Activated CD4-positive, alpha-beta T cell treated with anti-CD3 and anti-CD28 coated beads, Interleukin-2, amount 10 ng/mL, durations not matched to agents 7 days and 5 days (primary cell): ENCODE measurements at regions not wholly inside any gene's neighbourhood (a gene's known extent, or its start where the extent isn't known, plus 50 kb on each side); places are given as distances from the start of the nearest gene placed in this dataset.
A peak's percentile ranks its signal among the peaks of the same experiment; 100 is the strongest.

Source experiments
- CTCF ChIA-PET: fragments of 350-600 bp; sonication (Branson Sonifier 250); formaldehyde crosslinking; loops from one replicate; lab custom pipeline; 2021; ENCODE audit warnings: antibody characterized with exemption; lab: Charles Lee
- POLR2A ChIA-PET: fragments of 350-600 bp; sonication (Branson Sonifier 250); formaldehyde crosslinking; loops from one replicate; lab custom pipeline; 2021; ENCODE audit warnings: antibody characterized with exemption; lab: Charles Lee
- DNase-seq: peaks from one replicate; pipeline ENCODE4 v3.0.0-alpha.2; 2020
- H3K27ac Mint-ChIP-seq: one replicate; pipeline ENCODE4 v1.8.0; 2021; ENCODE audit warnings: mild to moderate bottlenecking, moderate library complexity, mixed read lengths
- H3K27me3 Mint-ChIP-seq: one replicate; pipeline ENCODE4 v1.8.0; 2021; ENCODE audit warnings: mixed read lengths
- H3K36me3 Mint-ChIP-seq: one replicate; pipeline ENCODE4 v1.8.0; 2021; ENCODE audit warnings: low read depth, mixed read lengths
- H3K4me1 Mint-ChIP-seq: one replicate; pipeline ENCODE4 v1.8.0; 2021; ENCODE audit warnings: mixed read lengths
- H3K4me3 Mint-ChIP-seq: one replicate; pipeline ENCODE4 v1.8.0; 2021; ENCODE audit warnings: mild to moderate bottlenecking, moderate library complexity, mixed read lengths
- H3K9me3 Mint-ChIP-seq: one replicate; pipeline ENCODE4 v1.8.0; 2021; ENCODE audit warnings: mixed read lengths

DNA sequence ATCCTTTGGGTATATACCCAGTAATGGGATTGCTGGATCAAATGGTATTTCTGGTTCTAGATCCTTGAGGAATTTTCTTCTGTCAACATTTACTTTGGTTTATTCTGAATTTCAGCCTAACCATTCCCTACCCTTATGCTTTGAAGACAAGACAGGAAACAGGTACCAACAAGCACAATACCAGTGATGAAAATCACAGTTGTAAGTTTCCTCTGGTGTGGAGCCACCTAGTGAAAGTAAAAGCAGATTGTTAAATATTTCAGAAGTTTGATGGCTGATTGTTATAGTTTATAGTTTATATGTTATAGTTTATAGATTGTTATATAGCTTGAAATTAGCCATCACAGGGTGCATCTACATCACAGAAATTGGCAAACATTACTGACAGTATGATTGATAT, 104.5 kb upstream of the AGA start:
- POLR2A ChIA-PET, result no interaction called here
- Mint-ChIP-seq H3K4me3 (no peak overlapping the region), H3K27ac (no peak overlapping the region), H3K9me3 (no peaks in the 10 kb centered on the region), H3K36me3 (no peaks in the 10 kb centered on the region), H3K4me1 (peaks cover 3% of the 10 kb centered on the region), H3K27me3 (no peaks in the 10 kb centered on the region)
- DNase-seq, result no peak
- CTCF ChIA-PET, result no interaction called here

DNA sequence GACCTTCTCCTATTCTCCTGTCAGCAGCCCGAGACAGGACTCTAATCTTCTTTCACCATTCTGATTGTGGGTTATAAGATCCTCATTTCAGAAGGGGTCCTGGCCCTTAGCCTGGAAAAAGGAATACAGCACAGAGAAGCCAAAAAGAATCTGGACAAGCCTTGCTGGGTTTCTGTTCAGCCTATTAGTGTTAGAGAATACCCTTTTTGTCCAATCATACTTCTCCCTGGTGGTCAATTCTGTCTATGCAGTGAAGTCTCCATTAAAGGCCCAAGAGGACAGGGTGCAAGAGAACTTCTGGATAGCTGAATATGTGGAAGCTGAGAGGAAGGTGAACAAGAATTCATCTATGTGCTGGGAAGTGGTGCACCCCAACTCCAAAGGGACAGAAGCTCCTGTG, 105.7 kb upstream of the AGA start:
- DNase-seq, result no peak
- no peaks in the 10 kb centered on the region for H3K27me3 Mint-ChIP-seq
- H3K4me3 Mint-ChIP-seq, result no peak overlapping the region
- CTCF ChIA-PET, result no interaction called here
- H3K4me1 Mint-ChIP-seq, result peaks cover 3% of the 10 kb centered on the region
- no peaks in the 10 kb centered on the region for H3K36me3 Mint-ChIP-seq
- no peaks in the 10 kb centered on the region for H3K9me3 Mint-ChIP-seq
- POLR2A ChIA-PET, result no interaction called here
- no peak overlapping the region for H3K27ac Mint-ChIP-seq

DNA sequence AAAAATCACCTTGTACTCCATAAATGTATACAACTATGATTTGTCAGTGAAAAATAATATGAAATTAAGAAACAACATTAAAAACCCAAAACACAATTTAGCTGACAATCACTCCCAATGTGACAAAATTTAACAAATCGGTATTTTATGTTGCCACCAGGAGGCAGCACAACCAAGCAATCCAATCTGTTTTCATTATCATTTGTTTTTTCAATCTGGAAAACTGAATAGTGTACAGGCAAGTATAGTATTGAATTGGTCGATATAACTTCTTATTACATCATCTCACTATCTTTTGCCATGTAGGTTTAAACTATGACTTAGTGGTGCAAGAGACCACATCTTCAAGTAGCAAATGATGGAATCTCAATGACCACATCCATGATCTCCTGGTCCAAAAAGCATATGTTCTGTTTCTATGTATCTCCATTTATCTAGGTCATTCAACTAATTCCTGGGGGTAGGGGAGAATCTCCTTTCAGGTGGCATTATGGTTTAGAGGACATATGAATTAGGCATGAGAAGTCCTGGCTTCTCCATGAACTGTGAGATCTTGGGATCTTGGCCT, 112.9 kb upstream of the AGA start:
- no peaks in the 10 kb centered on the region for H3K27me3 Mint-ChIP-seq
- no peaks in the 10 kb centered on the region for H3K9me3 Mint-ChIP-seq
- H3K36me3 Mint-ChIP-seq, result no peaks in the 10 kb centered on the region
- no peak overlapping the region for H3K27ac Mint-ChIP-seq
- H3K4me1 Mint-ChIP-seq, result no peaks in the 10 kb centered on the region
- POLR2A ChIA-PET, result no interaction called here
- CTCF ChIA-PET, result no interaction called here
- DNase-seq, result peak; percentile 48
- H3K4me3 Mint-ChIP-seq, result no peak overlapping the region

DNA sequence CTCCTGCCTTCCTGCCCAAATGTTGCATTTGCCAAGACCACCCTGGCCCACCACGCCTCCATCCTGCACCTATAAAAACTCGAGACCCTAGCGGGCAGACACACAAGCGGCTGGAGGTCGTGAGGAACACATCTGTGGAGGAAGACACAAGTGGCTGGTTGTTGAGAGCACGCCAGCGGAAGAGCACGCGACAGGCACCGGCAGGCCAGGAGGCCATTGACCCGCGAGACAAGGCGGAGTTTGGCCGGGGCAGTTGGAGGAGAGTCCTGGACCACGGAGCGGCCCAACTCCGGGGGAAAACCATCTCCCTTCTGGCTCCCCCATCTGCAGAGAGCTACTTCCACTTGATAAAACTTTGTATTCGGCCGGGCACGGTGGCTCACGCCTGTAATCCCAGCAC, 115.2 kb upstream of the AGA start:
- no peaks in the 10 kb centered on the region for H3K36me3 Mint-ChIP-seq
- CTCF ChIA-PET, result no interaction called here

DNA sequence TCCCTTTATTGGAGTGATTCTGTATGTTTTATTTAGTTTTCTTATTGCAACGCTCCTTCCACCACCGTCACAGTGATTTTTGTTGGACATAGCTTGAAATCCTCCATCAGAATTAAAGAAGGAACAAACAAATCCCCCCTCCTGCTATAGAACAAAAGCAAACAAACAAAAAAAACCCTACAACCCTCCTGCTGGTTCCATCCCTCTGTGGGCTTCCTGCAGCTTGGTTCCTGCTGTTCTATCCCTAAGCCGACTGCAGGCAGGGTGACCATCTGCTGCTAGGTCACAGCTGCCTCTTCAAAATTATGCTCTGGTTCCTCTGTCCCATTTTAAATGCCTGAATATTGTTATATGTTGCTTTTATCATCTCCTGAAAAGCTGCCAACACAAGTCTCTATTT, 116.8 kb upstream of the AGA start:
- no peaks in the 10 kb centered on the region for H3K27me3 Mint-ChIP-seq
- no peak for DNase-seq
- POLR2A ChIA-PET, result no interaction called here
- no peaks in the 10 kb centered on the region for H3K36me3 Mint-ChIP-seq
- no peak overlapping the region for H3K27ac Mint-ChIP-seq
- H3K4me3 Mint-ChIP-seq, result no peak overlapping the region
- no peaks in the 10 kb centered on the region for H3K4me1 Mint-ChIP-seq
- H3K9me3 Mint-ChIP-seq, result no peaks in the 10 kb centered on the region
- CTCF ChIA-PET, result no interaction called here

More for the DNA sequence above, 115.2 kb upstream of the AGA start:
- Mint-ChIP-seq H3K4me1 (no peaks in the 10 kb centered on the region), H3K27ac (no peak overlapping the region), H3K27me3 (no peaks in the 10 kb centered on the region), H3K9me3 (no peaks in the 10 kb centered on the region), H3K4me3 (no peak overlapping the region)
- no peak for DNase-seq
- POLR2A ChIA-PET, result no interaction called here

DNA sequence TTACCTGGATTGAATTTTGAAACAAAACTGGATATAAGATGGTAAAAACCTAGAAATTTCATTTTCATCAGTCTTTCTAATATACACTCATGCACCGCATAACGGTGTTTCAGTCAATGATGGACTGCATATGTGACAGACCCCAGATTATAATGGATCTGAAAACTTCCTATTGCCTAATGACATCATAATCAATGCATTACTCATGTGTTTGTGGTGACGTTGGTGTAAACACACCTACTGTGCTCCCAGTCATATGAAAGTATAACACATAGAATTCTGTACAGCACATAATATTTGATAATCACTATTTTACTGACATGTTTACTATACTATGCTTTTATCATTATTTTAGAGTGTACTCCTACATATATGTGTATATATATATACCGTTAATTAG, 119.9 kb upstream of the AGA start:
- Mint-ChIP-seq H3K27ac (no peak overlapping the region), H3K9me3 (no peaks in the 10 kb centered on the region), H3K4me1 (no peaks in the 10 kb centered on the region), H3K27me3 (no peaks in the 10 kb centered on the region), H3K36me3 (no peaks in the 10 kb centered on the region), H3K4me3 (no peak overlapping the region)
- DNase-seq, result no peak
- ChIA-PET POLR2A (no interaction called here), CTCF (no interaction called here)

DNA sequence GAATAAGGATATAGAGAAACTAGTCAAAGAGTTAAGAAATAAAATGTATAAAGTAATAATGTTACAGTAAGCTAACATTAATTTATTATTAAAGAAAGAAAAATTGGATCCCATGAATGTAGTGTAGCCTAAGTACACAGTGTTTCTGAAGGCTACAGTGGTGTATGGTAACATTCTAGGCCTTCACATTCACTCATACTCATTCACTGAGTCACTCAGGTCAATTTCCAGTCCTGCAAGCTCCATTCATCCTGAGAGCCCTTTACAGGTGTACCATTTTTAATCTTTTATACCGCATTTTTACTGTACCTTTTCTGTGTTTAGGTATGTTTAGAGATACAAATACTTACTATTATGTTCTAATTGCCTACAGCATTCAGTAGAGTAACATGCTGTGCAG, 120.6 kb upstream of the AGA start:
- CTCF ChIA-PET, result no interaction called here

DNA sequence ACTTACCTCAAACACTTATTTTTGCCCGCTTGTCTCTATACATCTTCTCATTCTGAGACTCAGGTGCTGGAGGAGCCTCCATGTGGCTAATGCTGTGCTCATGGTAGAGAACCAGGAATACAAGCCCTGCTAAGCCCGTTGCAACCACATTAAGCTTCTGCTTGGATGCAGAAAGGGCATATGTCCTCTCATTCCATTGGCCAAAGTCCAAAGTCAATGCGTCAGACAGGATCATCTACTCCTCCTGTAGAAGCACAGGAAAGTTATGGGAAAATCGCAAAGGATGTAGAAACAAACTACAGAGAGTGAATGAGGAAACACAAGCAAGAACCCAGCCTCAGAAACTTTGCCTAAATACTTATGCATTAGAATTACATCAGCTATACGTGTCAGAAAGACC, 124.5 kb upstream of the AGA start:
- no peak overlapping the region for H3K4me3 Mint-ChIP-seq
- no peak for DNase-seq
- H3K27ac Mint-ChIP-seq, result no peak overlapping the region
- H3K27me3 Mint-ChIP-seq, result no peaks in the 10 kb centered on the region
- no peaks in the 10 kb centered on the region for H3K9me3 Mint-ChIP-seq
- H3K4me1 Mint-ChIP-seq, result no peaks in the 10 kb centered on the region
- H3K36me3 Mint-ChIP-seq, result no peaks in the 10 kb centered on the region
- ChIA-PET CTCF (interaction anchor here (0.6 kb wide), 1 partner anchor 1562 kb away, joined by 3 read pairs; no protein-coding TSS in a partner anchor), POLR2A (no interaction called here)

More for the DNA sequence above, 120.6 kb upstream of the AGA start:
- H3K27ac Mint-ChIP-seq, result no peak overlapping the region
- no peaks in the 10 kb centered on the region for H3K4me1 Mint-ChIP-seq
- no peaks in the 10 kb centered on the region for H3K36me3 Mint-ChIP-seq
- no peaks in the 10 kb centered on the region for H3K27me3 Mint-ChIP-seq
- no peak overlapping the region for H3K4me3 Mint-ChIP-seq
- POLR2A ChIA-PET, result no interaction called here
- DNase-seq, result no peak
- no peaks in the 10 kb centered on the region for H3K9me3 Mint-ChIP-seq

DNA sequence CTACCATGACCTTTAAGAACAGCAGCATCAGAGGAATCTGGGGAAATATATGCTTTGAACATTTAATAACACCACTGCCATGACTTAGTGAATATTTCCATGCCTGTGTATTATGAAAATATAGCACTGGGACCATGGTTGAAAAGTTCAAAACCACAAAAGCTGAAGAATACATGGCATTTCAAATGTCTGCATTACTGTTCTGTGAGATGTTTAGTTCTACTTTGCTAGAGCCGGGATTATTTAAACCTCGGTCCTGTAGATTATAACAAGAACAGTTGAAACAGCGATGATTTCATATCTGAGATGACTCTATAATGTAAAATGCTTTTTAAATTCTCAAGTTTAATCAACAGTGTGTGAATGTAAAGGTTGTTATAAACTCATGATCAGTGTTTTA, 126.7 kb upstream of the AGA start:
- ChIA-PET POLR2A (interaction anchor here (0.6 kb wide), 2 partner anchors 430 to 533 kb away, joined by 3 to 7 read pairs; no protein-coding TSS in a partner anchor), CTCF (interaction anchor here (0.7 kb wide), 1 partner anchor 303 kb away, joined by 3 read pairs; no protein-coding TSS in a partner anchor)
- Mint-ChIP-seq H3K27me3 (no peaks in the 10 kb centered on the region), H3K27ac (no peak overlapping the region), H3K9me3 (no peaks in the 10 kb centered on the region), H3K4me1 (no peaks in the 10 kb centered on the region), H3K36me3 (no peaks in the 10 kb centered on the region), H3K4me3 (no peak overlapping the region)
- DNase-seq, result no peak

GRCh38 chr4:177569434-177569833, 127.2 kb upstream of the AGA start:
- ChIA-PET CTCF (interaction anchor here (0.7 kb wide), 1 partner anchor 304 kb away, joined by 3 read pairs; no protein-coding TSS in a partner anchor), POLR2A (interaction anchor here (0.6 kb wide), 1 partner anchor 431 kb away, joined by 7 read pairs; no protein-coding TSS in a partner anchor)
- Mint-ChIP-seq H3K9me3 (no peaks in the 10 kb centered on the region), H3K36me3 (no peaks in the 10 kb centered on the region), H3K4me3 (no peak overlapping the region), H3K4me1 (no peaks in the 10 kb centered on the region), H3K27me3 (no peaks in the 10 kb centered on the region), H3K27ac (no peak overlapping the region)
- no peak for DNase-seq

DNA sequence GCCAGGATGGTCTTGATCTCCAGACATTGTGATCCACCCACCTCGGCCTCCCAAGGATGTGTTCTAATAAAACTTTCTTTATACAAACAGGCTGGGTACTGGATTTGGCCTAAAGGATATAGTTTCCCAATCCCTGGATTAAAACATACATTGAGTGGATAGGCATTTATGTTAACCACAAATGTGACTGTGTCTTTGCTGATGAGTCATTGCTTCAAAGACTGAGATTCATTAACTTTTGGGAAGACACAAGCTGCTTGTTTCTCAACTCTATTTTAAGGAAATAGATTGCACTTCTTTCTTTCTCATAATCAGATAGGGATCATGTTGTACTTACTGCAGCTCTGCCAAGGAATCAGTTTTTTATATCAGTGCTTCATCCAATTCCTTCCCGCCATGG, 131.3 kb upstream of the AGA start:
- POLR2A ChIA-PET, result no interaction called here
- Mint-ChIP-seq H3K4me3 (no peak overlapping the region), H3K27me3 (no peaks in the 10 kb centered on the region), H3K4me1 (no peaks in the 10 kb centered on the region), H3K36me3 (no peaks in the 10 kb centered on the region), H3K9me3 (no peaks in the 10 kb centered on the region), H3K27ac (no peak overlapping the region)
- DNase-seq, result no peak
- CTCF ChIA-PET, result no interaction called here

GRCh38 chr4:177574446-177574845, 132.2 kb upstream of the AGA start:
- no peaks in the 10 kb centered on the region for H3K27me3 Mint-ChIP-seq
- DNase-seq, result no peak
- no peak overlapping the region for H3K27ac Mint-ChIP-seq
- POLR2A ChIA-PET, result no interaction called here
- CTCF ChIA-PET, result no interaction called here
- H3K36me3 Mint-ChIP-seq, result no peaks in the 10 kb centered on the region
- no peak overlapping the region for H3K4me3 Mint-ChIP-seq
- no peaks in the 10 kb centered on the region for H3K9me3 Mint-ChIP-seq
- H3K4me1 Mint-ChIP-seq, result no peaks in the 10 kb centered on the region

GRCh38 chr4:177579649-177580048, 137.4 kb upstream of the AGA start:
- CTCF ChIA-PET, result no interaction called here
- H3K27me3 Mint-ChIP-seq, result no peaks in the 10 kb centered on the region
- DNase-seq, result no peak
- H3K9me3 Mint-ChIP-seq, result no peaks in the 10 kb centered on the region
- H3K4me1 Mint-ChIP-seq, result no peaks in the 10 kb centered on the region
- POLR2A ChIA-PET, result no interaction called here
- no peak overlapping the region for H3K27ac Mint-ChIP-seq
- no peaks in the 10 kb centered on the region for H3K36me3 Mint-ChIP-seq
- H3K4me3 Mint-ChIP-seq, result no peak overlapping the region

GRCh38 chr4:177582992-177583391, 140.8 kb upstream of the AGA start:
- CTCF ChIA-PET, result no interaction called here
- Mint-ChIP-seq H3K4me1 (no peaks in the 10 kb centered on the region), H3K9me3 (no peaks in the 10 kb centered on the region), H3K36me3 (no peaks in the 10 kb centered on the region), H3K27ac (no peak overlapping the region), H3K4me3 (no peak overlapping the region), H3K27me3 (no peaks in the 10 kb centered on the region)
- POLR2A ChIA-PET, result no interaction called here
- DNase-seq, result no peak
